CD4-positive, alpha-beta T cell treated with Interleukin-12 subunit alpha and Interleukin-12 subunit beta, for 1 hour (primary cell): ENCODE measurements at regions not wholly inside any gene's neighbourhood (a gene's known extent, or its start where the extent isn't known, plus 50 kb on each side); places are given as distances from the start of the nearest gene placed in this dataset.

Source experiments
- DNase-seq: peaks from one replicate; pipeline ENCODE4 v3.0.0-alpha.2; 2020

DNA sequence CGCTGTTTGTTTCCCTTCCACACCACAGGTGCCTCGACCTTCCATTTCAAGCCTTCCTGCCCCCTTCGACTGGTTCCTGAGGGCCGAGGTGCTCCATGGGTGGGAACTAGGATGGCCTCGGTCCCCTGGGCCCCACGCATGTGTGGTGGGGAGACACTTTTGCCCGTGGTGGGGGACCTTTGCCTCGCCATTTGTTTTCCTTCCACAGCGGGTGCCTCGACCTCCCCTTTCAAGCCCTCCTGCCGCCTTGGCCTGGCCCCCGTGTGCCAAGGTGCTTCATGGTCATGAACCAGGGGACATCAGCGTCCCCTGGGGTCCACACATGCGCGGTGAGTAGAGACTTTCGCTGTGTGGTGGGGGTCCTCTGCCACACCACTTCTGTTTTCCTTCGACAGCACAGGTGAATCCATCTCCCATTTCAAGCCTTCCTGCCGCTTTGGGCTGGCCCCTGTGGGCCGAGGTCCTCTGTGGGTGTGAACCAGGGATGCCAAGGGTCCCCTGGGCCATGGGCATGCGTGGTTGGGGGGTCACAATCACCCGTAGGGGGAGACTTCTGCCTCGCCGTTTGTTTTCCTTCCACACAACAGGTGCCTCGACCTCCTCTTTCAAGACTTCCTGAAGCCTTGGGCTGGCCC is 364.4 kb downstream of the ALG10 start:
- DNase-seq, result no peak

DNA sequence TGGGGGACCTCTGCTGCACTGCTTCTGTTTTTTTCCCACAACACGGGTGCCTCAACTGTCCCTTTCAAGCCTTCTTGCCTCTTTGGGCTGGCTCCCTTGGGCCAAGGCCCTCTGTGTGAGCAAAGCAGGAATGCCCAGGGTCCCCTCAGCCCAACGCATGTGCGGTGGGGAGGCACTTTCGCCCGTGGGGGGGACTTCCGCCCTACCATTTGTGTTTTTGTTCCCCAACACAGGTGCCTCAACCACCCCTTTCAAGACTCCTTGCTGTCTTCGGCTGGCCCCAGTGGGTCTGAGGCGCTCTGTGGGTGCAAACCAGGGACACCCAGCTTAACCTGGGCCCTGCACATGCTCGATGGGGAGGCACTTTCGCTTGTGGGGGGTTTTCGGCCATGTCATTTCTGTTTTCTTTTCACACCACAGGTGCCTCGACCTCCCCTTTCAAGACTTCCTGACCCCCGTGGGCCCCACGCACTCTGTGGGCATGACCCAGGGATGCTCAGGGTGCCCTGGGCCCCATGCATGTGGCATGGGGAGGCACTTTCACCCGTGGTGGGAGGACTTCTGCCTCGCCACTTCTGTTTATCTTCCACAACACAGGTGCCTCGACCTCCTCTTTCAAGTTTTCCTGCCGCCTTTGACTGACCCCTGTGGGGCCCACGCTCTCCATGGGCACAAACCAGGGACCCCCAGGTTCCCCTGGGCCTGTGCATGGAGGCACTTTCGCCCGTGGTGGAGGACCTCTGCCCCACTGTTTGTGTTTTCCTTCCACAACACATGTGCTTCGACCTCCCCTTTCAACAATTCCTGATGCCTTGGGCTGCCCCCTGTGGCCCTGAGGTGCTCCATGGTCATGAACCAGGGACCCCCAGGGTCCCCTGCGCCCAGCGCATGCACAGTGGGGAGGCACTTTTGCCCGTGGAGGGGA is 365.7 kb downstream of the ALG10 start:
- no peak for DNase-seq

GRCh38 chr12:34388636-34389377 is 366.5 kb downstream of the ALG10 start:
- no peak for DNase-seq

DNA sequence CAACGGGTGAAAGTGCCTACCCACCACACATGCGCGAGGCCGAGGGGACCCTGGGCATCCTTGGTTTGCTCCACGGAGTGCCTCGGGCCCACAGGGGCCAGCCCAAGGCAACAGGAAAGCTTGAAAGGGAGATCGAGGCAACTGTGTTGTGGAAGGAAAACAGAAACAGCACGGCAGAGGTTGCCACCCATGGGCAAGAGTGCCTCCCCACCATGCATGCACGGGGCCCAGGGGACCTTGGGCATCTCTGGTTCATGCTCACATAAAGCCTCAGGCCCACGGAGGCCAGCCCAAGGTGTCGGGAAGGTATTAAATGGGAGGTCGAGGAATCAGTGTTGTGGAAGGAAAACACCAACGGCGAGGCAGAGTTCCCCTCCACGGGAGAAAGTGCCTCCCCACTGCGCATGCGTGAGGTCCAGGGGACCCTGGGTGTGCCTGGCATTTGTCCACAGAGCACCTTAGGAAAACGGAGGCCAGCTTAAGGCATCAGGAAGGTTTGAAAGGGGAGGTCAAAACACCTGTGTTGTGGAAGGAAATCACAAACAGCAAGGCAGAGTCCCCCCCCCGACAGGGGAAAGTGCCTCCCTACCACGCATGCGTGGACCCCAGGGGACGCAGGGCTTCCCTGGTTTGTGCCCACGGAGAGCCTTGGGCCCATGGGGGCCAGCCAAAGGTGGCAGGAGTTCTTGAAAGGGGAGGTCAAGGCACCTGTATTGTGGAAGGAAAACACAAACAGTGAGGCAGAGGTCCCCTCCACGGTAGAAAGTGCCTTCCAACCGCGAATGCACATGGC is 367.3 kb downstream of the ALG10 start:
- DNase-seq, result no peak

- no peak for DNase-seq
Observed at GRCh38 chr12:34390171-34390841, 368.0 kb downstream of the ALG10 start.

GRCh38 chr12:34390846-34391700 is 368.8 kb downstream of the ALG10 start:
- DNase-seq, result no peak

DNA sequence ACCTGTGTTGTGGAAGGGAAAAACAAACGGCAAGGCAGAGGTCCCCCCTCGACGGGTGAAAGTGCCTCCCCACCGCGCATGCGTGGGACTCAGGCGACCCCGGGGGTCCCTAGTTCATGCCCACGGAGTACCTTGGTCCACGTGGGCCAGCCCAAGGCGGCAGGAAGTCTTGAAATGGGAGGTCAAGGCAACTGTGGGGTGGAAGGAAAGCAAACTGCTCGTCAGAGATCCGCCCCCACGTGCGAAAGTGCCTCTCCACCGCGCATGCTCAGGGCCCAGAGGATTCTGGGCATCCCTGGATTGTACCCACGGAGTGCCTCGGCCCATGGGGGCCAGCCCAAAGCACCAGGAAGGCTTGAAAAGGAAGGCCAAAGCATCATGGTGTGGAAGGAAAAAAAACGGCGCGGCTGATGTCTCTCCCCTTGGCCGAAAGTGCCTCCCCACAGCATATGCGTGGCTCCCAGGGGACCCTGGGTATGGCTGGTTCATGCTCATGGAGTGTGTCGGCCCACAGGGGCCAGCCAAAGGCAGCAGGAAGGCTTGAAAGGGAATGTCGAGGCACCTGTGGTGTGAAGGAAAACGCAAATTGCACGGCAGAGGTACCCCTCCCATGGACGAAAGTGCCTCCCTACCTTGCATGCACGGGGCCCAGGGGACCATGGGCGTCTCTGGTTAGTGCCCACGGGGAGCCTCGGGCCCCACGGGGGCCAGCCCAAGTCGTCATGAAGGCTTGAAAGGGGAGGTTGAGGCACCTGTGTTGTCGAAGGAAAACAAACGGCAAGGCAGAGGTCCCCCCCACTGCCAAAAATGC is 369.7 kb downstream of the ALG10 start:
- no peak for DNase-seq

DNA sequence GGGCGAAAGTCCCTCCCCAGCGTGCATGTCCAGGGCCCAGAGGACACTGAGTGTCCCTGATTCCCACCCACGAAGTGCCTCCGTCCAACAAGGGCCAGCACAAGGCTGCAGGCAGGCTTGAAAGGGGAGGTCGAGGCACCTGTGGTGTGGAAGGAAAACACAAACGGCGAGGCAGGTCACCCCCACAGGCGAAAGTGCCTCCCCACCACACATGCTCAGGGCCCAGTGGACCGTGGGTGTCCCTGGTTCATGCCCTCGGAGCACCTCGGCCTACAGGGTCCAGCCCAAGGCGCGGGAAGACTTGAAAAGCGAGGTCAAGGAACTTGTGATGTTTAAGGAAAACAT is 370.4 kb downstream of the ALG10 start:
- no peak for DNase-seq

DNA sequence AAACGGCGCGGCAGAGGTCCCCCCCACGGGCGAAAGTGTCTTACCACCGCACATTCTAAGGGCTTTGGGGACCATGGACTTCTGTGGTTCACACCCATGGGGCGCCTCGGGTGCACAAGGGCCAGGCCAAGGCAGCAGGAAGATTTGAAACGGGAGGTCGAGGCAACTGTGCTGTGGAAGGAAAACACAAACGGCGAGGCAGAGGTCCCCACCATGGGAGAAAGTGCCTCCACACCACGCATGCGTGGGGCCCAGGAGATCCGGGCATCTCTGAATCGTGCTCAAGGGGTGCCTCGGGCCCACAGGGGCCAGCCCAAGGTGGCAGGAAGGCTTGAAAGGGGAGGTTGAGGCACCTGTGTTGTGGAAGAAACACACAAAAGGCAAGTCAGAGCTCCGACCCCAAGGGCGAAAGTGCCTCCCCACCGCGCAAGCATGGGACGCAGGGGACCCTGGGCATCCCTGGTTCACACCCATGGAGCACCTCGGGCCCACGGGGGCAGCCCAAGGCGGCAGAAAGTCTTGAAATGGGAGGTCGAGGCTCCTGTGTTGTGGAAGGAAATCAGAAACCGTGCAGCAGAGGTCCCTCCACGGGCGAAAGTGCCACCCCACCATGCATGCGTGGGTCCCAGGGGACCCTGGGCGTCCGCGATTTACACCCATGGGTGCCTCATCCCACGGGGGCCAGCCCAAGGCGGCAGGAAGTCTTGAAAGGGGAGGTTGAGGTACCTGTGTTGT is 371.0 kb downstream of the ALG10 start:
- DNase-seq, result no peak

DNA sequence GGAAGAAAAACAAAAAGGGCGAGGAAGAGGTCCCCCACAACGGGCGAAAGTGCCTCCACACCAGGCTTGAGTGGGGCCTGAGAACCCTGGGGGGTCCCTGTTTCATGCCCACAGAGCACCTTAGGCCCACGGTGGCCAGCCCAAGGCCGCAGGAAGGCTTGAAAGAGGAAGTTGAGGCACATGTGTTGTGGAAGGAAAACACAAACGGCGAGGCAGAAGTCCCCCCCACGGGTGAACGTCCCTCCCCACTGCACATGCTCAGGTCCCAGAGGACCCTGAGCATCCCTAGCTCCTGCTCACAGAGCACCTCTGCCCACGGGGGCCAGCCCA is 371.5 kb downstream of the ALG10 start:
- no peak for DNase-seq

- DNase-seq, result no peak
Observed at GRCh38 chr12:34394211-34395055, 372.1 kb downstream of the ALG10 start.

DNA sequence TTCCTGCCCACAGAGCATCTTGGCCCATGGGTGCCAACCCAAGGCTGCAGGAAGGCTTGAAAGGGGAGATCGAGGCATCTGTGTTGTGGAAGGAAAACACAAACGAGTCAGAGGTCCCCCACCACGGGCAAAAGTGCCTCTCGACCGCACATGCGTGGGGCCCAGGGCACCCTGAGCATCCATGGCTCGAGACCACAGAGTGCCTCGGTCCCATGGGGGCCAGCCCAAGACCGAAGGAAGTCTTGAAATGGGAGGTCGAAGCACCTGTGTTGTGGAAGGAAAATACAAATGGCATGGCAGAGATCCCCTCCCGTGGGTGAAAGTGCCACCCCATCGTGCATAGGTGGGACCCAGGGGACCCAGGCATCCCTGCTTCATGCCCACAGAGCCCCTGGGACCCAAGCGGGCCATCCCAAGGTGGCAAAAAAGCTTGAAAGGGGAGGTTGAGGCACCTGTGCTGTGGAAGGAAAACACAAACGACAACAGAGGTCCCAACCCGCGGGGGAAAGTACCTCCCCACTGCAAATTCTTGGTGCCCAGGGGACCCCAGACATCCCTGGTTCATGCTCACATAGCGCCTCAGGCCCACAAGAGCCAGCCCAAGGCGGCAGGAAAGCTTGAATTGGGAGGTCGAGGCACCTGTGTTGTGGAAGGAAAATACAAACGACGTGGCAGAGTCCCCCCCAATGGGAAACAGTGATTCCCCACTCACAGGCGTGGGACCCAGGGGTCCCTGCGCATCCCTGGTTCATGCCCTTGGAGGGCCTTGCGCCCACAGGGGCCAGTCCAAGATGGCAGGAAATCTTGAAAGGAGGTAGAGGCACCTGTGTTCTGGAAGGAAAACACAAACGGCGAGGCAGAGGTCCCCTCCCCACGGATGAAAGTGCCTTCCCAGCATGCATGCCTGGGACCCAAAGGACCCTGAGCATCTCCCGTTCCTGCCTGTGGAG is 373.0 kb downstream of the ALG10 start:
- DNase-seq, result no peak

GRCh38 chr12:34396006-34396860 is 373.9 kb downstream of the ALG10 start:
- DNase-seq, result no peak

DNA sequence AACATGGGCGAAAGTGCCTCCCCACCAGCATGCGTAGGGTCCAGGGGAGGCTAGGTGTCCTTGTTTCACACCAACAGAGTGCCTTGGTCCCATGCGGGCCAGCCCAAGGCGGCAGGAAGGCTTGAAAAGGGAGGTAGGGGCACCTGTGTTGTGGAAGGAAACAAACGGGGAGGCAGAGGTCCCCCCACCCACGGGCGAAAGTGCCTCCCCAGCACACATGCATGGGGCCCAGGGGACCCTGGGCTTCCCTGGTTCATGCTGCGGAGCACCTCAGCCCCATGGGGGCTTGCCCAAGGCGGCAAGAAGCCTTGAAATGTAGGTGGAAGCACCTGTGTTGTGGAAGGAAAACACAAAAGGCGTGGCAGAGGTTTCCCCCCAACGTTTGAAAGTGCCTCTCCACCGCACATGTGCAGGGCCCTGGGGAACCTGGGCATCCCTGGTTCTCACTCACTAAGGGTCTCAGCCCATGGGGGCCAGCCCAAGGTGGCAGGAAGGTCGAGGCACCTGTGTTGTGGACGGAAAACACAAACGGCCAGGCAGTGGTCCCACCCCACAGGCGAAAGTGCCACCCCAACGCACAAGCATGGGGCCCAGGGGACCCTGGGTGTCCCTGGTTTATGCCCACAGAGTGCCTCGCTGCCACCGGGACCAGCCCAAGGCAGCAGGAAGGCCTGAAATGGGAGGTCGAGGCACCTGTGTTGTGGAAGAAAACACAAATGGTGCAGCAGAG is 374.7 kb downstream of the ALG10 start:
- no peak for DNase-seq

DNA sequence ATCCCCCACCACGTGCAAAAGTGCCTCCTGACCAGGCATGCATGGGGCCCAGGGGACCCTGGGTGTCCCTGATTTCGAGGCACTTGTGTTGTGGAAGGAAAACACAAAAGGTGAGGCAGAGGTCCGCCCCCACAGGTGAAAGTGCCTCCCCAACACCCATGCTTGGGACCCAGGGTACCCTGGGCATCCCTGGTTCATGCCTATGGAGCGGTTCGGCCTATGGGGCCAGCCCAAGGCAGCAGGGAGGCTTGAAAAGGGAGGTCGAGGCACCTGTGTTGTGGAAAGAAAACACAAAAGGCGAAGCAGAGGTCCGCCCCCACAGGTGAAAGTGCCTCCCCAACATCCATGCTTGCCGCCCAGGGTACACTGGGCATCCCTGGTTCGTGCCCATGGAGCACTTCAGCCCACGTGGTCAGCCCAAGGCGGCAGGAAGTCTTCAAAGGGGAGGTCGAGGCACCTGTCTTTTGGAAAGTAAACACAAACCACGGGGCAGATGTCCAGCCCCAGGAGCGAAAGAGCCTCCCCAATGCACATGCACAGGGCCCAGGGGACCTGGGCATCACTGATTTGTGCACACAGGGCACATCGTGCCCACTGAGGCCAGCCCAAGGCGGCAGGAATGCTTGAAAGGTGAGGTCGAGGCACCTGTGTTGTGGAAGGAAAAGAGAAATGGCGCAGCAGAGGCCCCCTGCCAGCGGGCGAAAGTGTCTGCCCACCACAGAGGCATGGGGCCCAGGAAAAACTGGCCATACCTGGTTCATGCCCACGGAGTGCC is 375.5 kb downstream of the ALG10 start:
- no peak for DNase-seq
